Cerebellar cortex (tissue), 1 donor: ENCODE measurements at regions not wholly inside any gene's neighbourhood (a gene's known extent, or its start where the extent isn't known, plus 50 kb on each side); places are given as distances from the start of the nearest gene placed in this dataset.

Experiments
- DNase-seq: peaks from one replicate; pipeline ENCODE4 v3.0.0-alpha.2; 2015; ENCODE audit warnings: low spot score

DNA sequence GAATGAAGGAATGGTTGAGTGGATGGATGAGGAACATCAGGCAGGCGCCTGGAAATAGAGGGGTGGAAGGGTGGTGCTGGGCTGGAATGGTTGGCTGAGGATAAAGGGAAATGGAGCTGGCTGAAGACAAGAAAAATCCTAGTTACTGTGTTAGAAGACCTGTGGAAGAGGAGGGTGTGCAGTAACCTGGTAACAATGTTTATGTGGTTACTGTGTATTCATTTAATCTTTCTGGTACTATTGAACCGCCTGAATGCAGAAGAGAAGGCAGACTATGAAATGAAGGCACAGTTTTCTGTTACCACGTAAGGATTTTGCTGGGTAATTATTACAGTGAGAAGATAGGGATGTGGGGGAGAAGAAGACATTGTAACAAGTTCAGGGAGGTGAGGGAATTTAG is 110.3 kb upstream of the MGAT5 start:
- DNase-seq: no peak

DNA sequence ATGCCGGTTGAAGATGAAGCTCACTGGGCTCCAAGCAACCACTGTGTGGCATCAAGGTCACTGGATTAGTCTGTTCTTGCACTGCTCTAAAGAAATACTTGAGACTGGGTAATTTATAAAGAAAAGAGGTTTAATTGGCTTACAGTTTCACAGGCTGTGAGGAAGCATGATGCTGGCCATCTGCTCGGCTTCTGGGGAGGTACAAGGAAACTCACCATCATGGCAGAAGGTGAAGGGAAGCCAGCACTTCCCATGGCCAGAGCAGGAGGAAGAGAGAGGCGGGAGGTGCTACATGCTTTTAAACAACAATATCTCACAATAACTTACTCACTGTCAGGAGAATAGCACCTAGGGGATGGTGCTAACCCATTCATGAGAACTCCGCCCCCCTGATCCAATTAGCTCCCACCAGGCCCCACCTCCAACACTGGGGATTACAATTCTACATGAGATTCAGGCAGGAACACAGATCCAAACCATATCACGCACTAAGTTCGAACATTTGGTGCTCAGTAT is 109.7 kb upstream of the MGAT5 start:
- DNase-seq: peak; percentile 80

GRCh38 chr2:134144651-134145050 is 109.2 kb upstream of the MGAT5 start:
- no peak for DNase-seq

- DNase-seq: no peak
Measured at GRCh38 chr2:134145519-134145918, 108.4 kb upstream of the MGAT5 start.

- DNase-seq: no peak
Measured at GRCh38 chr2:134146161-134146560, 107.7 kb upstream of the MGAT5 start.

DNA sequence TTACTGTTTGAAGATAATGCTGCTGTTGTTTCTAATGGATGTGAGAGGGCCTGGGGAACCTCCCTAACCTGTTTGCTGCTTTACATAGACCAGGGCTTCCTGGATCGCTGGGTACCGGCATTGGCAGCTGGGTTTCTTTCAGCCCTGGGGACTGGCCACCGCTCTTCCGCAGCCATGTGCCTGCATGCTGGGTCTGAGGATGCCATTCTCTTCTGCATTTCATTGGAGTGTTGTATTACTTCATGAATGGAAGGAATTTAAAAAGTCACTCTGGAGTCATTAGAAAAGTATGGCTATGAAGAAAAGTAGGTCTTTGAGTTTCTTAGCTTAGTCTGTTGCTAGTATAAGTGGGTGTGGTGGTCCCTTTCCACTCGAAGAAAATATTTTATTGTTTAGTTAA is 107.3 kb upstream of the MGAT5 start:
- no peak for DNase-seq

- no peak for DNase-seq
Measured at GRCh38 chr2:134148172-134148571, 105.7 kb upstream of the MGAT5 start.

- no peak for DNase-seq
Measured at GRCh38 chr2:134148843-134149472, 104.9 kb upstream of the MGAT5 start.

DNA sequence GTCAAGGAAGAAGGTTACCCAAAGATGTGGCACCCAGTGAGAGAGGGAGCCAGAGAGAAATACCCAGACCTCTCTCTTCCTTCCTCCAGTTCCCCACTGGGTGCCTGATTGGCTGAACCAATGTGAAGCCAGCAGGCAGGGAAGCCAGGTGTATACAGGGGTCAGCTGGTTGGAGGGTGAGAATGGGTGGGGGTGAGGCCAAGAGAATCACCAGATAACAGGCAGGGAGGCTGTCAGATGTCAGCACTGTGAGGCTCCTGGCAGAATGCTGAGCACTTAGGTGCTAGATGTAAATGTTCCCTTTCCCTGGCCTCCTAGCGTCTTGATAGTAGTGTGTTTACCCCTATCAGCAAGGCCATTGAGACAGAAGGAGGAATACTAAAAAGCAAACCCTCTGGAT is 104.0 kb upstream of the MGAT5 start:
- no peak for DNase-seq

DNA sequence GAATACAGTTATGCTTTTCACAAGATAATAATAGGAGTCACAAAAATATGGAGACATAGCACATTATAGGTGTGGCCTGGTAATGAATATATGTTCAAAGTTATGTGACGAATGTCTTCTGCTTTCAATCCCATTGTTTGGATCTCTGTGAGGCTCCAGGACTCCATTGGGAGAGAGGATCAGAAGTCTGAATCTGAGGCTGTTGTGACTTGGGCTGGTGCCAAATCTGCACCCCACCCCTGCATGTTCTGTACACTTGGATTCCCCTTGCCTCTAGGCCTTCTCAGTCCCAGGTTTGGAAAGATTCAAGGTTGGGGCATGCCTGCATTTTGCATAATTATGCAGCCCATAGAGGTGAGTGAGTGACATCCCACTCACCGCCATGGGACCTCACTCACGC is 103.1 kb upstream of the MGAT5 start:
- no peak for DNase-seq

- no peak for DNase-seq
Measured at GRCh38 chr2:134152045-134153010, 101.5 kb upstream of the MGAT5 start.

DNA sequence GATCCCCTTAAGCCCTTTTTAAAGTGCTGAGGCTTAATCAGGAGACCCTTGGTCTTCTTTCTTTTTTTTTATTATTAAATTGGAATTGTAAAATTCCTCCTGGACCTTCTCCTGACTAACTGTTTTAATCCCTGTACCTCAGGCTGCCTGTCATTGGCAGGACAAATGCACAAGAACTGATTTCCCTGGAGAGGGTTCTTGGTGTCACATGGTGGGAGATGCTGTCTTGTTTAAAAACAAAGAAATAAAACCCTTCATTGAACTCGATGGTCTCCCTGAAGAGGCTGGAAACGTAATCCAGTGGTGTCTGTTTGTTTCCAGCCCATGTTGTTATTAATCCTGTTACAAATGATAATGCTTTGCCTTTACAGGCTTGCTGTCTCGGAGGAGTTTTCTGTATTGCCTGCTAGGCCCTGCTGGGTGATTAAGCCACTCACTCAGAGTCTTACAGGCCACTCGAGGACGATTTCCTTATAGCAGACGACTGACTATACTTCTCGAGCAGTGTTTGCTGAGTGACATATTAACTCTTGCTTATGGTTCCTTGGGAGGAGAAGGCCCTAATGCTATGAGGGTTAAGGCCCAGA is 100.5 kb upstream of the MGAT5 start:
- DNase-seq: no peak

- no peak for DNase-seq
Measured at GRCh38 chr2:134154246-134154645, 99.6 kb upstream of the MGAT5 start.

DNA sequence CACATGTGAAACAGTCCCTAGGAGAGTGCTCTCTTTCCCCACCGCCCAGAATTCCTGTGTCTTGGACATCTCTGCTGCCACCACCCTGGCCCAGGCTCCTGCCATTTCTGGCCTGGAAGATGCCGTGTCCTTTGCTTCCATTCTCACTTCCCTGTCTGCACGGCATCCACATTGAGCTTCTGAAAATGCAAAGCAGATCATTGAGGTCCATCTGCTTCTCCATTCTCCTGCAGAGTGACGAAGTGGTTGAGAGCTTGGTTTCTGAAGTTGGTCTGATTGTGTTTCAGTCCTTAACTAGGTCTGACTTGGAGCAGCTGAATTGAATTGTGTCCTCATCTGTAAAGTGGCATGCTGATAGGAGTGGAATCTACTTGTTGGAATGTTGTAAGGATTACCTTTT is 98.7 kb upstream of the MGAT5 start:
- no peak for DNase-seq

DNA sequence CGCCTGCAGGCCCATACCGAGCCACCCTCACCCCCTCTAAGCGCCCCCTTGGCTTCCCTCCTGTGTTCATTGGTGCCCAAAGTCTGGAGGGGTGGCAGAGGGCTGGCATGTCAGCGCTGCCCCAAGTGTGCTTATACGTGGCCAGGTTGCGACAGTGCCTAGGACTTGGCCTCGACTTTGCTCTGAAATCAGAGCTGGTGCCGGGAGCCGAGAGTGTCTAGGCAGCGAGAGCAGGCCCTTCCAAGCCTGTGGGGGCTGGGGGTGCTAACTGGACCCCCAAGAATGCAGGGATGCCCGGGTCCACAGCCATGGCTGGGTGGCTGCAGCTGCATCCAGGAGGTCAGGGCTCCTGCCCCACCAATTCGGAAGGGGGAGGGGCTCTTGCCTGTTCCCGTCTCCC is 95.6 kb upstream of the MGAT5 start:
- no peak for DNase-seq

DNA sequence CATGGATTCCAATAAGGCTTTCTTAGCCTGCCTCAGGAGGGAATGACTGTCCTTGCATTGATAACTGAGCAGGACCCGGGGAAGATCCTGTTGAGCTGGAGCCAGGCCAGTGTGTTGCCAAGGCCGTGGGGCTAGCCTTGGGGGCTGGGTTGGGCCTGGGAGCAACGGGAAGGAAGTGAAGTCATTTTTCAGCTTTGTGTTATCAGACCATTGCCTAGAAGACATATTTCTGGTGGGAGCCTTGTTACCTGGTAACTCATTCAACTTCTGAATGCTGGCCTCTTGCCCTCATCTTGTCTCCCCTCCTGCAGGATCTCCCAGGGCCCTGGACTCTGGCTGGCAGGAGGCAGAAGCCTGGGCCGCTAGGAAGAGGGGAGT is 92.7 kb upstream of the MGAT5 start:
- DNase-seq: no peak

DNA sequence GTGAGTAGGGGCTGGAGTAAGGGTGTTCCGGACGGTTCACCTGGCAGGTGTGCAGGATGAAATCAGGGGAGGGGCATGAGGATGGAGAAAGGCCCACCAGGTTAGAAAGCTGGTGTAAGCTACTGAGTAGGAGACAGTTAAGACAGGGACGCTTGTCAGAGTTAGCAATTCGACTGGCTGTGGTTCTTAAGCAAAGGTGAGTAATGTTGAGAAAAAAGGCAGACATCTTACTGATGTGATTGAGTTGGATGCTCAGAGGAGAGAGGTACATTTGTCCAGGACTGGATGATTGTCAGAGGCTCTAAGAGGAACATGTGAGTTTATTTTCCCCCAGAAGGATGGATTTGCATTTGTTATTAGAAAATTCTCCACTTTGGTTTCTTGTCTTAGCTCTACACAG is 90.5 kb upstream of the MGAT5 start:
- no peak for DNase-seq

GRCh38 chr2:134164306-134164705 is 89.6 kb upstream of the MGAT5 start:
- no peak for DNase-seq

DNA sequence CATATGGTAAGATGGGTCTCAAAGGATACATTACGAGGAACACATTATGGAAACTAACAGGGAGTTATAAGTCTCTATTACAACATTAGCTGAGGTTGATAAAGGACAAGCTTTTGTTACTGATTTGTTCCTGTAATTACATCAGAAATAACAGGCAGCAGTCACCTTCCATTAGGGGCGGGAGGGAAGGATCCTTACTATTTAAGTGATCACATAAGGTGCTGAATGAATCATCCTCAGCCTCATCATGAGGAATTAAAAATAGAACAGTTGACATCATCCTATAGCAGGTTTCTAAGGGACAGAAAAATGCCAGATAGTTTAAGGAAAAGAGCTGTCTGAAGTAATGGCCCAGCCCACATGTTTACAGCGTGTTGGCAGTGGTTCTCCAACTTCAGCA is 86.9 kb upstream of the MGAT5 start:
- DNase-seq: no peak

- no peak for DNase-seq
Measured at GRCh38 chr2:134169788-134170187, 84.1 kb upstream of the MGAT5 start.

DNA sequence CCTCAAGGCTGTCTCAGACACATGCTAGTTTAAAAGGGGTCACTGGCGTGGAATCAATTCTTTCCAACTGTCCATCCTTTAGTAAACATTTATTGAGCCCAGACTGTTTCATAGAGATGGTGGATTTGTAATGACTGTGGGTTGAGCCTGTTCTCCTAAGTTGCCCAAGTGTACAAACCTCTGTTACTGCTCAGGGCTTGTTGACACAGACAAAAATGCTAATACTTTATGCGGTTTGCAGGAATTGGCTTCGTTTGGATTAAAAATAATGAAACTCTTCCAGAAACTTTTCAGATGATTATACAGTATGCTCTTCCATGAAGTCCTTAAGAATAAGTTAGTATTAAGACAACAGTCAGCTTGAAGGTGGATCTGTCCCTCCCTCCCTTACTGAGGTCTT is 83.6 kb upstream of the MGAT5 start:
- no peak for DNase-seq

DNA sequence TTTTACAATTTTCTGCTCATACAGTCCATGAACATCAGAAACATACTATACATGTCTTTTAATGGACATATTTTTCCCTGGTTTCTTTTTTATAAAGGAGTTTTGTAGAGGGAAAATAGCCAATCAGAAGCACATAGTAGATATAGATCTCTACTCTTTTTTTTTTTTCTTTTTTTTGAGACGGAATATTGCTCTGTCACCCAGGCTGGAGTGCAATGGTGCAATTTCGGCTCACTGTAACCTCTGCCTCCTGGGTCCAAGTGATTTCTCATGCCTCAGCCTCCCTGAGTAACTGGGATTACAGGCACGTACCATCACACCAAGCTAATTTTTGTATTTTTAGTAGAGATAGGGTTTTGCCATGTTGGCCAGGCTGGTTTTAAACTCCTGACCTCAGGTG is 83.2 kb upstream of the MGAT5 start:
- no peak for DNase-seq
